HG03103 (cell line): ENCODE measurements at regions not wholly inside any gene's neighbourhood (a gene's known extent, or its start where the extent isn't known, plus 50 kb on each side); places are given as distances from the start of the nearest gene placed in this dataset.

ENCODE experiments used
- ATAC-seq: cut with Tn5 transposase; IDR thresholded peaks from one replicate; pipeline ENCODE4 v1.9.1; 2021; ENCODE audit warnings: low read depth; ENCODE audit not compliant: unreplicated experiment

DNA sequence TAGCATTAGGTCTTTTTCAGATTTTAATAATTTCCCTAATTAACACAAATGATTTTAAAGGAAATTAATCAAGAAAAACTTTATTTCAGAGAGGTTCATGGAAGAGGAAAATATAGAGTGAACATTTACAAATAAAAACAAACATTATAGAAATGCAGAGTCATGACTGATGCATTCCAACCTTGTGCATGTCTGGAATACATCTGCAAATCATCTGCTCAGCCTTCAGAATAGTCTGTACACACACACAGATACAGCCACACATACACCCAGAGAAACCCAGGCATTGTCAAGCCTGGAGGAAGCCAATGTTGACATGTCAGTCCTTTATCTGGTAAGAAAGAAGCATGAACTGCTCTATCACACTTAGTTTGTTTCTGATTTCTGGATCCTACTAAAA, 61.3 kb upstream of the NFKB1 start:
- no peak for ATAC-seq

DNA sequence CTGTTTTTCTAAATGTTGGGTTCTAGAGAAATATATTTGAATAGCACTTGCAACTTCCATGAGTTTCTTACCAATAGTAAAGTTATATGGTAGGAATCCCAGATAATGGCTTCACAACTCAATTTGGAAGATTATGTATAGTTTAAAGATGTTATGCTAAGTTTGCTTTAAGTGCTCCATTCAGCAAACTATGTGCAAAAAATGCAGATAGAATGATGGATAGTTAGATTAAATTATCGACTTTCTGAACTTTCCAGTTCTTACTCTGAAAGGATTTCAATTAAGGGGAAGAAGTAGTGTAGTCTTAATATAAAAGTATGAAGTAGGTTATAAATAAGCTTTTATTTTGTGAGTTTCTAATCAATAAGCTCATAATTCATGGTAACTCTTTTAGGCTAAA, 60.7 kb upstream of the NFKB1 start:
- ATAC-seq = no peak

GRCh38 chr4:102441978-102442911, 58.9 kb upstream of the NFKB1 start:
- ATAC-seq = no peak

DNA sequence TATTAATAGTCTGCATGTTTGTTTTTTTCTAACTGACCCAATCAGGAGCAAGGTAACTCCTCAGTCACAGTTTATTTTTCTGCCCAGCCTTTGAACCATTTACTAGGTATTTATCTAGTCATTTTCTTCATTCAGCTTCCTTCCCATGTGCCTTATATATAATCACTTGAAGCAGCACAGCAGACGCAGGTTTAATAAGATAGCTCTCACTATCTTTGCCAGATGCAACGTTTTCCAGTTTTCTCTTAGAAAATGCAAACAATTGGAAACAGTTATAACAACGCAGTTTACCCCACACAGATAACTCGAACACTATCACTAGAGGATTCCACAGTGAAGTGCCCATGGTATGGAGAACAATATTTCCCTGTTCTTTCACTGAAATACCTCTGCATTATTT, 56.4 kb upstream of the NFKB1 start:
- ATAC-seq = no peak

- ATAC-seq = no peak
These were observed 55.9 kb upstream of the NFKB1 start for GRCh38 chr4:102445213-102445612.

DNA sequence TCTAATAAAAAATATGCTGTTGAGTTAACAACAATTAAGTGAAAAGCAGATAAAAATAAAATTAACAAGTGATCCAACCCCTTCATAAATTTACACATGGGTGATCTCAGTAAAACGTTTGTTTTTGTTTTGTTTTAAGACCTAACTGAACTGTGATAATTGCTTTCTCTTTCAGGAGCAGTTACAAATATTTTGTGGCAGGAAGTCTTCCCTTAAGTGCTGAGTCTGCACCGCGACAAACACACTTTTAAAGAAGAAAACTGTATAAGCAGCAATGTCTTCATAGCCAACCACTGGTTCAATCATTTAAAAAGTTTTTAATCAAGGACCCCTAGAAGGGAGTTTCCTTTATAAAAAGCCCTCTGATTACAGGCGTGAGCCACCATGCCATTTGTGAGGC, 53.7 kb upstream of the NFKB1 start:
- no peak for ATAC-seq

DNA sequence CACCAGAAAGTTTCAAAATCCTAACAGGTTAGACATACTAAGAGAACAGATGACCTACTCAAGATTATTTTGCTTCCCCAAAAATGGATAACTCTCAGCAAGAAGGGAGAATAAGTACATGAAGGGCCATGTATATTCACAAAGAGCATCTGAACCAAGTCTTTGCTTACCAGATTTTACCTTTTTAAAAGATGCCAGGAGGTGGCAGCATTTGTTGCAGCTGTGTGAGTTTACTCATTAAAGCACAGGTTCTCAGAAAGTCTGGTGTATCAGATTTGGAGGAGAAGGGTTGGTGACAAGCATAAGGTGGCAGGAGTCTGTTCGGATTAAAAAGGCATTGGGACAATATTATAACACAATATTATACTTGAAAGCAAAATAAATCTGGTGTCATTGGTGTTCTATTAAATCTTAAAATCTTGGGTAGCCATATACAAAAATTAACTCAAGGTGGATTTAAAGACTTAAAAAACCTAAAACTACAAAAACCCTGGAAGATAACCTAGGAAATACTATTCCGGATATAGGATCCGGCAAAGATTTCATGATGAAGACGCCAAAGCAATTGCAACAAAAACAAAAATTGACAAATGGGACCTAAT, 51.3 kb upstream of the NFKB1 start:
- ATAC-seq = no peak

- ATAC-seq = no peak
These were observed 49.9 kb upstream of the NFKB1 start for GRCh38 chr4:102451266-102451665.
